Gastrocnemius medialis (tissue), 4 donors: ENCODE measurements at regions not wholly inside any gene's neighbourhood (a gene's known extent, or its start where the extent isn't known, plus 50 kb on each side); places are given as distances from the start of the nearest gene placed in this dataset.

Experiments used
- ATAC-seq, 2 donors: fragments of 150-250 bp; one replicate each; pipeline ENCODE4 v1.9.1; 2016
- DNase-seq, 2 donors: peaks; one replicate each; pipeline ENCODE4 v3.0.0-alpha.2; 2019
- H3K27ac ChIP-seq, 4 donors: fragments of 200-600 bp; sonication (generic); 1 replicate in 1 of 4; 2 replicates in 3 of 4; pipeline ENCODE4 v1.5.1; 2016 to 2018; ENCODE audit warnings: mild to moderate bottlenecking in 2 of 4, moderate library complexity in 1 of 4
- H3K27me3 ChIP-seq, 3 donors: fragments of 200-600 bp; sonication (generic) in 2 of 3; 1 replicate in 1 of 3; 2 replicates in 2 of 3; pipeline versions ENCODE4 v1.5.1 to v1.6.0; 2016 to 2019; ENCODE audit warnings: mild to moderate bottlenecking in 1 of 3, moderate library complexity in 1 of 3
- H3K36me3 ChIP-seq, 2 donors: fragments of 200-600 bp; sonication (generic) in 1 of 2; one replicate each; pipeline ENCODE4 v1.5.1; 2017 to 2018
- H3K4me1 ChIP-seq, 2 donors: fragments of 200-600 bp; sonication (generic) in 1 of 2; one replicate each; pipeline ENCODE4 v1.5.1; 2016 to 2017; ENCODE audit warnings: mild to moderate bottlenecking in 2 of 2
- H3K4me3 ChIP-seq, 4 donors: fragments of 200-600 bp; sonication (generic) in 3 of 4; 1 replicate in 1 of 4; 2 replicates in 3 of 4; pipeline ENCODE4 v1.5.1; 2016 to 2019; ENCODE audit warnings: mild to moderate bottlenecking in 2 of 4
- H3K9me3 ChIP-seq, 3 donors: fragments of 200-600 bp; sonication (generic) in 2 of 3; 1 replicate in 1 of 3; 2 replicates in 2 of 3; pipeline ENCODE4 v1.5.1; 2016 to 2019
- POLR2A ChIP-seq, 2 donors: fragments of 450-650 bp; IDR thresholded peaks; one replicate each; pipeline ENCODE4 v1.6.1; 2017; ENCODE audit warnings: antibody characterized with exemption in 2 of 2, mild to moderate bottlenecking in 2 of 2, moderate library complexity in 2 of 2
- in situ Hi-C, 4 donors: fragments of 200-750 bp; cut with MboI; loops; one replicate each; pipeline versions ENCODE4 v1.15.0 to v1.8.0; 2017; ENCODE audit warnings: low sequenced_read_pairs in 4 of 4
- intact Hi-C: fragments of 100-400 bp; cut with DNase I; formaldehyde crosslinking; loops from one replicate; pipeline ENCODE4 v1.15.1; 2023; ENCODE audit warnings: low total_unique reads
- TF ChIP-seq, protein P1 (sequence below), 5 experiments: fragments of 450-650 bp in 3 of 5; fragments of 200-600 bp in 2 of 5; sonication (generic) in 2 of 5; IDR thresholded peaks in 4 of 5; conservative IDR thresholded peaks in 1 of 5; 1 replicate in 4 of 5; 2 replicates in 1 of 5; pipeline ENCODE4 v1.5.1; 2016 to 2019; ENCODE audit warnings: antibody characterized with exemption in 5 of 5, mild to moderate bottlenecking in 3 of 5, moderate library complexity in 3 of 5

DNA sequence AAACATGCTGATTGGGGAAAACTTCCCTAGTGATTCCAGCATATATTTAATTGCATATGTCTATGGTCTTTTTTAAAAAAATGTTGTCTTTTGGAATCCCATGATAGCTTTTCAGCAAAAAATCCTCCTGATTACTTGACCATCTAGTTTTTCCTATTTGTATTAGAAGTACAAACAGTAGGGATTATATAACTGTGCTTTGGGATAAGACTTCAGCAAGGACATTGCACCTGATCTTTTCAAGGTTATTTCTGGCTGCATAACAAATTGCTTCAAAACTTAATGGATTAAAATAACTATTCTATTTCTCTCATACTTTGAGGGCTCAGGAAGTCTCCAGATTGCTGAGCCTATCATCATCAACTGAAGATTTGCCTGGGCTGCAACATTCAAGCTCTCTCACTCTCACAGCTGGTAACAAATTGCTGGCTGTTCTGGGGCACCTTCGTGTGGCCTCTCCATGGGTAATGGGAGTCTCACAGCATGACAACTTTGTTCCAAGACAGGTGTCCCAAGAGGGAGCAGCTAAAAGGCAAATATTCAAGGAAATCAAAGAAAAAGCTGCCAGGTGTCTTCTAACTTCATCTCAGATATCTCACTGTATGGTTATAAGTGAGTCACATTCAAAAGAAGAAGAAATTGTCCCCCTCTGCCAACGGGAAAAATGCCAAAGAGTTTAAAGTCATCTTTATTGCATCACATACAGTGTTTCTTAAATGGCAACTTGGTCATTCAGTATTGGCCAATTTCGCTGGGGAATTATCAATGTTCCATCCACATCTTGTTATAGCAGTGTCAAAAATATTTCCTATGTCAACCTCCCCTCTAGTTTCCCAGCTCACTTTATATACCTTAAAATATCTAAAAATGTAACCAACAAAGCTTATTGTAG lies 644.5 kb upstream of the GRM7 start:
- no peaks in the 10 kb centered on the region for H3K9me3 ChIP-seq
- TF ChIP-seq POLR2A (IDR thresholded peaks at IDR 0.05), result no peak
- TF ChIP-seq, protein P1, sequence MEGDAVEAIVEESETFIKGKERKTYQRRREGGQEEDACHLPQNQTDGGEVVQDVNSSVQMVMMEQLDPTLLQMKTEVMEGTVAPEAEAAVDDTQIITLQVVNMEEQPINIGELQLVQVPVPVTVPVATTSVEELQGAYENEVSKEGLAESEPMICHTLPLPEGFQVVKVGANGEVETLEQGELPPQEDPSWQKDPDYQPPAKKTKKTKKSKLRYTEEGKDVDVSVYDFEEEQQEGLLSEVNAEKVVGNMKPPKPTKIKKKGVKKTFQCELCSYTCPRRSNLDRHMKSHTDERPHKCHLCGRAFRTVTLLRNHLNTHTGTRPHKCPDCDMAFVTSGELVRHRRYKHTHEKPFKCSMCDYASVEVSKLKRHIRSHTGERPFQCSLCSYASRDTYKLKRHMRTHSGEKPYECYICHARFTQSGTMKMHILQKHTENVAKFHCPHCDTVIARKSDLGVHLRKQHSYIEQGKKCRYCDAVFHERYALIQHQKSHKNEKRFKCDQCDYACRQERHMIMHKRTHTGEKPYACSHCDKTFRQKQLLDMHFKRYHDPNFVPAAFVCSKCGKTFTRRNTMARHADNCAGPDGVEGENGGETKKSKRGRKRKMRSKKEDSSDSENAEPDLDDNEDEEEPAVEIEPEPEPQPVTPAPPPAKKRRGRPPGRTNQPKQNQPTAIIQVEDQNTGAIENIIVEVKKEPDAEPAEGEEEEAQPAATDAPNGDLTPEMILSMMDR (IDR thresholded peaks at IDR 0.05 in 4 of 5, conservative IDR thresholded peaks at IDR 0.05 in 1 of 5), result no peak
- intact Hi-C loops (no loop called here), in situ Hi-C loops (no loop called here)
- H3K4me1 ChIP-seq, result no peaks in the 10 kb centered on the region
- no peaks in the 10 kb centered on the region for H3K27me3 ChIP-seq
- no peaks in the 10 kb centered on the region for H3K36me3 ChIP-seq
- no peak for DNase-seq
- H3K27ac ChIP-seq, result no peak overlapping the region
- no peak overlapping the region for H3K4me3 ChIP-seq
- no peak for ATAC-seq

DNA sequence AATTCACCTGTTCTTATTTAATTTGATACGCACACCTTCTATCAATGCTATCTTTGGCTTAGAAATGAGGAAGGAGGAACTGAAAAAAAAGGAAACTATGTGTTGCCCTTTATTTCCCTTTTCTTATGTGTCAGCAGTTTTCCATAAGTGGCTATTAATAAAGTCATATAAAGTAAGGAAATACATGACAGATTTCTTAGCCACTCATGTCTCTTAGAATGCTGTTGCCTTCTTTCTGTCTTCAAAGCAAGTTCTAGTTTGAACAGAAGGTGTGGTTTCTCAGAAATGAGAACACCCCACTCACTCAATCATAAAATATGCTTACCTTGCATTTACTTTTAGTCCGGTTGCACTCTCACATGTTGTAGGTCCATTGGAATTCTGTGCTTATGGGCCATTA lies 640.5 kb upstream of the GRM7 start:
- TF ChIP-seq, protein P1 (IDR thresholded peaks at IDR 0.05 in 4 of 5, conservative IDR thresholded peaks at IDR 0.05 in 1 of 5), result no peak
- no peak for TF ChIP-seq POLR2A (IDR thresholded peaks at IDR 0.05)
- no peaks in the 10 kb centered on the region for H3K4me1 ChIP-seq
- no peak for ATAC-seq
- H3K9me3 ChIP-seq, result no peaks in the 10 kb centered on the region
- H3K36me3 ChIP-seq, result no peaks in the 10 kb centered on the region
- intact Hi-C loops, result no loop called here
- no peak overlapping the region for H3K4me3 ChIP-seq
- H3K27me3 ChIP-seq, result no peaks in the 10 kb centered on the region
- in situ Hi-C loops, result no loop called here
- H3K27ac ChIP-seq, result no peak overlapping the region
- no peak for DNase-seq

DNA sequence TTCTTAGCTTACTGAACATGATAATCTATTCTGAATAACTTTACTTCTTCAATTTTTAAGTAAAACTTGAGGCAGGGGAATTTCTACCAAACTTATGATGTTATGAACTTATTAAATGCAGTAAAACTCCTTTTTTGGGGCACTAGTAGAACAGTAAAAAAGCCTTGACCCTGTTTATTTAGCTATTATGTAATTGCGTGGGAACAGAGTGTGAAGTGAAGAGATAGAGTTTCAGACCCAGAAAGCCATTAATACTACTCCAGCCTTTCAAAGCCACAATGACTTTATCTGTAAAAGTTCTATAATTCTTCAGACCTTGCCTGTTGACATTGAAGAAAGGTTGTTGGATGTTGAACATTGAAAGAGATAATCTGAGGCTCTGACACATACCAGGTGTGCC lies 638.8 kb upstream of the GRM7 start:
- no peak for ATAC-seq
- no peaks in the 10 kb centered on the region for H3K36me3 ChIP-seq
- H3K9me3 ChIP-seq, result no peaks in the 10 kb centered on the region
- H3K27me3 ChIP-seq, result no peaks in the 10 kb centered on the region
- H3K4me3 ChIP-seq, result no peak overlapping the region
- intact Hi-C loops, result no loop called here
- TF ChIP-seq POLR2A (IDR thresholded peaks at IDR 0.05), result no peak
- TF ChIP-seq, protein P1 (IDR thresholded peaks at IDR 0.05 in 4 of 5, conservative IDR thresholded peaks at IDR 0.05 in 1 of 5), result no peak
- H3K4me1 ChIP-seq, result no peaks in the 10 kb centered on the region
- DNase-seq, result no peak
- H3K27ac ChIP-seq, result no peak overlapping the region
- in situ Hi-C loops, result no loop called here

- TF ChIP-seq, protein P1 (IDR thresholded peaks at IDR 0.05 in 4 of 5, conservative IDR thresholded peaks at IDR 0.05 in 1 of 5), result no peak
- no peak for TF ChIP-seq POLR2A (IDR thresholded peaks at IDR 0.05)
- no peaks in the 10 kb centered on the region for H3K36me3 ChIP-seq
- H3K9me3 ChIP-seq, result no peaks in the 10 kb centered on the region
- ATAC-seq, result no peak
- no peak for DNase-seq
- H3K4me3 ChIP-seq, result no peak overlapping the region
- H3K27me3 ChIP-seq, result no peaks in the 10 kb centered on the region
- no peak overlapping the region for H3K27ac ChIP-seq
- intact Hi-C loops, result no loop called here
- H3K4me1 ChIP-seq, result no peaks in the 10 kb centered on the region
- in situ Hi-C loops, result no loop called here
These were observed 637.3 kb upstream of the GRM7 start for GRCh38 chr3:6223572-6223971.
